H1 (cell line): ENCODE measurements at regions not wholly inside any gene's neighbourhood (a gene's known extent, or its start where the extent isn't known, plus 50 kb on each side); places are given as distances from the start of the nearest gene placed in this dataset.

Experiments used
- EZH2 ChIP-seq: fragments of 200-600 bp; sonication (generic); IDR thresholded peaks from 2 replicates; pipeline ENCODE4 v1.7.1; 2012; ENCODE audit warnings: low read depth, mild to moderate bottlenecking, moderate library complexity, low read length, inconsistent platforms; ENCODE audit not compliant: severe bottlenecking
- KDM1A ChIP-seq: fragments of 200-600, 300-600 bp; sonication (generic); IDR thresholded peaks from 2 replicates; pipeline ENCODE4 v1.7.1; 2016; ENCODE audit warnings: mild to moderate bottlenecking, low read length, borderline replicate concordance
- TAF1 ChIP-seq: IDR thresholded peaks from 2 replicates; pipeline ENCODE4 v1.6.1; 2011; ENCODE audit warnings: mild to moderate bottlenecking, low read depth, low read length
- TF ChIP-seq, protein P1 (sequence below), 3 experiments: IDR thresholded peaks; 1 replicate in 2 of 3; 2 replicates in 1 of 3; pipeline versions ENCODE4 v1.5.1 to v1.6.1; 2011; ENCODE audit warnings: low read length in 3 of 3, mild to moderate bottlenecking in 3 of 3, inconsistent platforms in 2 of 3, low read depth in 1 of 3, moderate library complexity in 1 of 3; ENCODE audit not compliant: insufficient read depth in 1 of 3; ENCODE audit errors: control extremely low read depth in 1 of 3

DNA sequence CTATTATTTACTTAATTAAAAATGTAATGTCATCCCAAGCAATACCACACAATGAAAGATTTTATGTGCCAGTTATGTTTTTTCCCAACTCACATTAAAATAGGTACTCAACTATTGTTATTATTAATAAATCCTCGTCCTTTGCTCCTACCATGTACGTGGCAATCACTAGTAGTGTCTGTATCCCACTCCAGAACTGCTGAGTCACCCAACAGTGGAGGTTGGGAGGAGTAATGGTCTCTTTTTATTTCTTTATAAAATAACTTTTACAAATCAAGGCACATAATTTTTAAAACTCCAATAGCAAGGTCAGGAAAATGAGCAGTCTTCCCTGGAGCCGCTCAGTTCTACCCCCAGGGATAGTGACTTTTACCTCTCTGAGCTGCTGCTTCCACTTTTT is 273.5 kb upstream of the PLPP4 start:
- TF ChIP-seq, protein P1, sequence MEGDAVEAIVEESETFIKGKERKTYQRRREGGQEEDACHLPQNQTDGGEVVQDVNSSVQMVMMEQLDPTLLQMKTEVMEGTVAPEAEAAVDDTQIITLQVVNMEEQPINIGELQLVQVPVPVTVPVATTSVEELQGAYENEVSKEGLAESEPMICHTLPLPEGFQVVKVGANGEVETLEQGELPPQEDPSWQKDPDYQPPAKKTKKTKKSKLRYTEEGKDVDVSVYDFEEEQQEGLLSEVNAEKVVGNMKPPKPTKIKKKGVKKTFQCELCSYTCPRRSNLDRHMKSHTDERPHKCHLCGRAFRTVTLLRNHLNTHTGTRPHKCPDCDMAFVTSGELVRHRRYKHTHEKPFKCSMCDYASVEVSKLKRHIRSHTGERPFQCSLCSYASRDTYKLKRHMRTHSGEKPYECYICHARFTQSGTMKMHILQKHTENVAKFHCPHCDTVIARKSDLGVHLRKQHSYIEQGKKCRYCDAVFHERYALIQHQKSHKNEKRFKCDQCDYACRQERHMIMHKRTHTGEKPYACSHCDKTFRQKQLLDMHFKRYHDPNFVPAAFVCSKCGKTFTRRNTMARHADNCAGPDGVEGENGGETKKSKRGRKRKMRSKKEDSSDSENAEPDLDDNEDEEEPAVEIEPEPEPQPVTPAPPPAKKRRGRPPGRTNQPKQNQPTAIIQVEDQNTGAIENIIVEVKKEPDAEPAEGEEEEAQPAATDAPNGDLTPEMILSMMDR (IDR thresholded peaks at IDR 0.05; ENCODE audit: control extremely low read depth in 1 of 3, insufficient read depth in 1 of 3, low read depth in 1 of 3, low read length in 3 of 3) = no peak
- TF ChIP-seq EZH2 (no peak), TAF1 (no peak), KDM1A (no peak)
